Neural cell (in vitro differentiated cells): ENCODE measurements at regions not wholly inside any gene's neighbourhood (a gene's known extent, or its start where the extent isn't known, plus 50 kb on each side); places are given as distances from the start of the nearest gene placed in this dataset.

Source experiments
- H2AFZ ChIP-seq: fragments of 200-600, 300-800 bp; sonication (generic), shearing (Covaris generic); 2 replicates; pipeline ENCODE4 v1.6.0; 2014; ENCODE audit warnings: low read depth, mild to moderate bottlenecking, antibody characterized with exemption, low read length, moderate library complexity
- H3F3A ChIP-seq: fragments of 200-600 bp; shearing (Covaris generic); 2 replicates; pipeline ENCODE4 v1.6.1; 2016; ENCODE audit warnings: mild to moderate bottlenecking, moderate library complexity, mixed read lengths, antibody characterized with exemption, low read length; ENCODE audit not compliant: insufficient read depth, poor library complexity, severe bottlenecking
- H3K27ac ChIP-seq: fragments of 200-600, 300-800 bp; sonication (generic), shearing (Covaris generic); 2 replicates; pipeline ENCODE4 v1.5.1; 2014; ENCODE audit warnings: mild to moderate bottlenecking, low read length, moderate library complexity
- H3K27me3 ChIP-seq: fragments of 300-800, 200-600 bp; sonication (generic), shearing (Covaris generic); 2 replicates; pipeline ENCODE4 v1.6.0; 2014; ENCODE audit warnings: mild to moderate bottlenecking, low read depth, low read length, moderate library complexity; ENCODE audit not compliant: insufficient read depth
- H3K36me3 ChIP-seq: fragments of 300-800, 200-600 bp; sonication (generic), shearing (Covaris generic); 2 replicates; pipeline ENCODE4 v1.5.1; 2014; ENCODE audit warnings: mild to moderate bottlenecking, antibody characterized with exemption, low read length, moderate library complexity; ENCODE audit not compliant: insufficient read depth
- H3K4me2 ChIP-seq: fragments of 300-800, 200-600 bp; sonication (generic), shearing (Covaris generic); 2 replicates; pipeline ENCODE4 v1.6.0; 2014; ENCODE audit warnings: mild to moderate bottlenecking, low read length
- H3K4me3 ChIP-seq: fragments of 300-800, 200-600 bp; sonication (generic), shearing (Covaris generic); 2 replicates; pipeline ENCODE4 v1.5.1; 2014; ENCODE audit warnings: mild to moderate bottlenecking, low read length, moderate library complexity
- H3K79me2 ChIP-seq: fragments of 200-600 bp; shearing (Covaris generic); replicated peaks from 2 replicates; pipeline ENCODE4 v1.6.0; 2014; ENCODE audit warnings: mild to moderate bottlenecking, low read length, moderate library complexity; ENCODE audit not compliant: insufficient read depth
- H3K9ac ChIP-seq: fragments of 300-800, 200-600 bp; sonication (generic), shearing (Covaris generic); 2 replicates; pipeline ENCODE4 v1.6.1; 2016; ENCODE audit warnings: mild to moderate bottlenecking, low read length, mixed read lengths
- H3K9me2 ChIP-seq: fragments of 200-600 bp; shearing (Covaris generic); 2 replicates; pipeline ENCODE4 v1.6.1; 2016; ENCODE audit warnings: mild to moderate bottlenecking, low read length, mixed read lengths; ENCODE audit not compliant: insufficient read depth
- H3K9me3 ChIP-seq: fragments of 200-600, 300-800 bp; sonication (generic), shearing (Covaris generic); 2 replicates; pipeline ENCODE4 v1.6.1; 2016; ENCODE audit warnings: mild to moderate bottlenecking, mixed run types, low read length, moderate library complexity, mixed read lengths
- H4K20me1 ChIP-seq: fragments of 200-600 bp; shearing (Covaris generic); 2 replicates; pipeline ENCODE4 v1.6.1; 2016; ENCODE audit warnings: mild to moderate bottlenecking, mixed run types; ENCODE audit not compliant: insufficient read depth
- EP300 ChIP-seq: fragments of 450-650 bp; conservative IDR thresholded peaks from 2 replicates; pipeline ENCODE4 v1.6.1; 2014; ENCODE audit warnings: antibody characterized with exemption, mild to moderate bottlenecking, moderate library complexity; ENCODE audit not compliant: poor library complexity, severe bottlenecking
- EZH2 ChIP-seq: fragments of 200-600, 300-800 bp; shearing (Covaris generic), sonication (generic); IDR thresholded peaks from 2 replicates; pipeline ENCODE4 v1.6.1; 2014; ENCODE audit warnings: antibody characterized with exemption, low read length, borderline replicate concordance, mild to moderate bottlenecking; ENCODE audit not compliant: insufficient read depth, poor library complexity, severe bottlenecking
- MXI1 ChIP-seq: fragments of 450-650 bp; conservative IDR thresholded peaks from 2 replicates; pipeline ENCODE4 v1.6.1; 2014; ENCODE audit warnings: antibody characterized with exemption, mild to moderate bottlenecking; ENCODE audit not compliant: poor library complexity, severe bottlenecking
- POLR2AphosphoS5 ChIP-seq: IDR thresholded peaks from 2 replicates; pipeline ENCODE4 v1.6.1; 2012
- RAD21 ChIP-seq: fragments of 450-650 bp; conservative IDR thresholded peaks from 2 replicates; pipeline ENCODE4 v1.6.1; 2014; ENCODE audit warnings: antibody characterized with exemption, mild to moderate bottlenecking, moderate library complexity
- SMC3 ChIP-seq: fragments of 450-650 bp; conservative IDR thresholded peaks from 2 replicates; pipeline ENCODE4 v1.6.1; 2014; ENCODE audit warnings: antibody characterized with exemption, mild to moderate bottlenecking, moderate library complexity; ENCODE audit not compliant: poor library complexity
- TAF1 ChIP-seq: IDR thresholded peaks from 2 replicates; pipeline ENCODE4 v1.6.1; 2012; ENCODE audit warnings: low read depth
- TF ChIP-seq, protein P1 (sequence below): fragments of 450-650 bp; IDR thresholded peaks from 2 replicates; pipeline ENCODE4 v1.5.1; 2014; ENCODE audit warnings: antibody characterized with exemption, mild to moderate bottlenecking, moderate library complexity; ENCODE audit not compliant: poor library complexity, severe bottlenecking
- TF ChIP-seq, protein P2 (sequence below): IDR thresholded peaks from 2 replicates; pipeline ENCODE4 v1.6.1; 2012; ENCODE audit warnings: borderline replicate concordance

DNA sequence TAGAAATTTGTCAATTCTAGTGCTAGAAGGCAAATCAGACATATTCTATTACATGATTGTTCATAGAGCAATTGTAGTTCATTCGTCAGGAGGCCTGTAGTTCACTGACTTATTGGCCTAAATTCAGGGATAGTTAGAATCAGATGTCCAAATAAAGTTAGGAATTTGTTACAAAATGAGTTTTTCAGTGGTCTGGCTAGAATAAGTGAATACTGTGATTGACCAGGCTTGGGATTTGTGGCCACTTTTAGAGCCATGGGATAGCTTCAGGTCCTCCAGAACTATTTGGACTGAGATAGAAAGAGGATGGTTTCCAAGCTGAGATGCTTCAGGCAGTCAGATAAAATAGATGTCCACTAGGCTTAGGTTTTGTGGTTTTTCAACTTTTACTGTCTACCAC, 199.1 kb upstream of the MPDZ start:
- H3K27me3 ChIP-seq = no peaks in the 10 kb centered on the region
- H3K79me2 ChIP-seq = no peaks in the 10 kb centered on the region
- no peaks in the 10 kb centered on the region for H3F3A ChIP-seq
- no peaks in the 10 kb centered on the region for H4K20me1 ChIP-seq
- no peak overlapping the region for H3K4me3 ChIP-seq
- H2AFZ ChIP-seq = no peak overlapping the region
- no peaks in the 10 kb centered on the region for H3K9me3 ChIP-seq
- no peak overlapping the region for H3K27ac ChIP-seq
- H3K36me3 ChIP-seq = no peaks in the 10 kb centered on the region
- no peak for TF ChIP-seq RAD21
- TF ChIP-seq, protein P1, sequence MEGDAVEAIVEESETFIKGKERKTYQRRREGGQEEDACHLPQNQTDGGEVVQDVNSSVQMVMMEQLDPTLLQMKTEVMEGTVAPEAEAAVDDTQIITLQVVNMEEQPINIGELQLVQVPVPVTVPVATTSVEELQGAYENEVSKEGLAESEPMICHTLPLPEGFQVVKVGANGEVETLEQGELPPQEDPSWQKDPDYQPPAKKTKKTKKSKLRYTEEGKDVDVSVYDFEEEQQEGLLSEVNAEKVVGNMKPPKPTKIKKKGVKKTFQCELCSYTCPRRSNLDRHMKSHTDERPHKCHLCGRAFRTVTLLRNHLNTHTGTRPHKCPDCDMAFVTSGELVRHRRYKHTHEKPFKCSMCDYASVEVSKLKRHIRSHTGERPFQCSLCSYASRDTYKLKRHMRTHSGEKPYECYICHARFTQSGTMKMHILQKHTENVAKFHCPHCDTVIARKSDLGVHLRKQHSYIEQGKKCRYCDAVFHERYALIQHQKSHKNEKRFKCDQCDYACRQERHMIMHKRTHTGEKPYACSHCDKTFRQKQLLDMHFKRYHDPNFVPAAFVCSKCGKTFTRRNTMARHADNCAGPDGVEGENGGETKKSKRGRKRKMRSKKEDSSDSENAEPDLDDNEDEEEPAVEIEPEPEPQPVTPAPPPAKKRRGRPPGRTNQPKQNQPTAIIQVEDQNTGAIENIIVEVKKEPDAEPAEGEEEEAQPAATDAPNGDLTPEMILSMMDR = no peak
- TF ChIP-seq SMC3 = no peak
- no peak for TF ChIP-seq MXI1
- no peak for TF ChIP-seq EZH2
- TF ChIP-seq, protein P2, sequence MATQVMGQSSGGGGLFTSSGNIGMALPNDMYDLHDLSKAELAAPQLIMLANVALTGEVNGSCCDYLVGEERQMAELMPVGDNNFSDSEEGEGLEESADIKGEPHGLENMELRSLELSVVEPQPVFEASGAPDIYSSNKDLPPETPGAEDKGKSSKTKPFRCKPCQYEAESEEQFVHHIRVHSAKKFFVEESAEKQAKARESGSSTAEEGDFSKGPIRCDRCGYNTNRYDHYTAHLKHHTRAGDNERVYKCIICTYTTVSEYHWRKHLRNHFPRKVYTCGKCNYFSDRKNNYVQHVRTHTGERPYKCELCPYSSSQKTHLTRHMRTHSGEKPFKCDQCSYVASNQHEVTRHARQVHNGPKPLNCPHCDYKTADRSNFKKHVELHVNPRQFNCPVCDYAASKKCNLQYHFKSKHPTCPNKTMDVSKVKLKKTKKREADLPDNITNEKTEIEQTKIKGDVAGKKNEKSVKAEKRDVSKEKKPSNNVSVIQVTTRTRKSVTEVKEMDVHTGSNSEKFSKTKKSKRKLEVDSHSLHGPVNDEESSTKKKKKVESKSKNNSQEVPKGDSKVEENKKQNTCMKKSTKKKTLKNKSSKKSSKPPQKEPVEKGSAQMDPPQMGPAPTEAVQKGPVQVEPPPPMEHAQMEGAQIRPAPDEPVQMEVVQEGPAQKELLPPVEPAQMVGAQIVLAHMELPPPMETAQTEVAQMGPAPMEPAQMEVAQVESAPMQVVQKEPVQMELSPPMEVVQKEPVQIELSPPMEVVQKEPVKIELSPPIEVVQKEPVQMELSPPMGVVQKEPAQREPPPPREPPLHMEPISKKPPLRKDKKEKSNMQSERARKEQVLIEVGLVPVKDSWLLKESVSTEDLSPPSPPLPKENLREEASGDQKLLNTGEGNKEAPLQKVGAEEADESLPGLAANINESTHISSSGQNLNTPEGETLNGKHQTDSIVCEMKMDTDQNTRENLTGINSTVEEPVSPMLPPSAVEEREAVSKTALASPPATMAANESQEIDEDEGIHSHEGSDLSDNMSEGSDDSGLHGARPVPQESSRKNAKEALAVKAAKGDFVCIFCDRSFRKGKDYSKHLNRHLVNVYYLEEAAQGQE = no peak
- TF ChIP-seq POLR2AphosphoS5 = no peak
- H3K9ac ChIP-seq = no peak overlapping the region
- no peaks in the 10 kb centered on the region for H3K9me2 ChIP-seq
- H3K4me2 ChIP-seq = no peak overlapping the region

DNA sequence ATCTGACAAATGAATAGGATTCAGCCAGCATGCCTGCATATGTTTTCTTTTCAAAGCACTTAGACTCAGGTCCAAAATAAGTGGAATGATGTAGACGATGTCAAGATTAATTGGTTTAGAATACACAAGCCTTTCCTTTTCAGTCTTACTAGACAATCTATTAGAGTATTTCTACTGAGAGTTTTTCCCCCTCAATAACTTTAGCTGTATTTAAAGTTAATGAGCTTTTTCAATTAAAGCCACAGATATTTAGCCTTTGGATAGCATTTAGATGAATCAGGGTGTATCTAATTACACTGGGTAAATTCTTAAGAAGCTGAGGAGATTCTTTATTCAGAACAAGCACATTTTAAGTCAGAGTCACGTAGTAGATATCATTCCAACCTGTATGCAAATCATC, 198.7 kb upstream of the MPDZ start:
- Histone ChIP-seq H3K36me3 (no peaks in the 10 kb centered on the region), H4K20me1 (no peaks in the 10 kb centered on the region), H3F3A (no peaks in the 10 kb centered on the region), H3K27ac (no peak overlapping the region), H3K27me3 (no peaks in the 10 kb centered on the region), H3K4me2 (no peak overlapping the region), H3K9me3 (no peaks in the 10 kb centered on the region), H3K79me2 (no peaks in the 10 kb centered on the region), H2AFZ (no peak overlapping the region), H3K4me3 (no peak overlapping the region), H3K9me2 (no peaks in the 10 kb centered on the region), H3K9ac (no peak overlapping the region)
- TF ChIP-seq SMC3 (no peak), RAD21 (no peak)

DNA sequence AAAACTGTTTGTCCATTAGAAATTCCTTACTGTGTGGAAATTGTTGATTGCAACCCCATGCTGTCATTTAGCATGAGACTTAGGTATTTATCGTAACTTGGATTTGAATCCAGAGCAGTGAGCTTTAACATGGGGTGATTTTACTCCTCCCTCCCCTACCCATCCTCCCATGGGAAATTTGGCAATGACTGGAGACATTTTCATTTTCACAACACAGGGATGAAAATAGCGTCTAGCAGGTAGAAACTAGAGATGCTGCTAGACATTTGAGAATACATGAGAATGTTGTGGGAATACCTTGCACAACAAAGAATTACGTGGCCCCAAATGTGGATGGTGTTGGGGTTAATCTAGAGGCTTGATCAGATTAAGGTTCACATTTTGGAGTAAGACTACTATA, 191.3 kb upstream of the MPDZ start:
- H2AFZ ChIP-seq = no peak overlapping the region
- H3K27me3 ChIP-seq = no peaks in the 10 kb centered on the region
- H3K9ac ChIP-seq = no peak overlapping the region
- no peaks in the 10 kb centered on the region for H3K79me2 ChIP-seq
- H4K20me1 ChIP-seq = no peaks in the 10 kb centered on the region
- H3K4me3 ChIP-seq = no peak overlapping the region
- no peak overlapping the region for H3K4me2 ChIP-seq
- no peaks in the 10 kb centered on the region for H3K9me3 ChIP-seq
- TF ChIP-seq, protein P2 = no peak
- TF ChIP-seq RAD21 = no peak
- TF ChIP-seq EP300 = no peak
- no peak for TF ChIP-seq MXI1
- no peak for TF ChIP-seq TAF1
- TF ChIP-seq SMC3 = no peak
- TF ChIP-seq, protein P1 = no peak
- TF ChIP-seq POLR2AphosphoS5 = no peak
- no peak for TF ChIP-seq EZH2
- H3K36me3 ChIP-seq = no peaks in the 10 kb centered on the region
- H3K9me2 ChIP-seq = no peaks in the 10 kb centered on the region
- H3F3A ChIP-seq = no peaks in the 10 kb centered on the region
- H3K27ac ChIP-seq = no peak overlapping the region
